H1 (cell line): ENCODE measurements at regions not wholly inside any gene's neighbourhood (a gene's known extent, or its start where the extent isn't known, plus 50 kb on each side); places are given as distances from the start of the nearest gene placed in this dataset.

Source experiments
- CTCF ChIA-PET: fragments of 300-600 bp; sonication (Branson Sonifier 250); formaldehyde crosslinking; loops from one replicate; lab custom pipeline; 2021; ENCODE audit not compliant: partially characterized antibody; lab: Charles Lee
- POLR2A ChIA-PET: fragments of 300-600 bp; sonication (Branson Sonifier 250); formaldehyde crosslinking; loops from one replicate; lab custom pipeline; 2021; ENCODE audit warnings: inconsistent platforms; ENCODE audit not compliant: partially characterized antibody; lab: Charles Lee
- DNase-seq, 2 experiments: peaks; one replicate each; pipeline versions ENCODE4 v3.0.0 to v3.0.0-alpha.2; 2010 to 2022; ENCODE audit warnings: low spot score in 2 of 2, low read depth in 1 of 2, mixed read lengths in 1 of 2
- FAIRE-seq: peaks from 2 replicates; lab custom pipeline; 2011; peaks lifted over from hg19 to GRCh38; lab: Jason Lieb, UNC
- H2AFZ ChIP-seq: 2 replicates; pipeline ENCODE4 v1.8.1; 2012; ENCODE audit warnings: low read length, inconsistent platforms
- H2AK5ac ChIP-seq: 2 replicates; pipeline ENCODE4 v1.6.1; 2013; ENCODE audit warnings: low read depth, low read length
- H2BK120ac ChIP-seq: replicated peaks from 2 replicates; pipeline ENCODE3; 2013; ENCODE audit warnings: low read depth, low read length, inconsistent platforms
- H2BK12ac ChIP-seq: 2 replicates; pipeline ENCODE4 v1.6.1; 2013; ENCODE audit warnings: low read depth, low read length
- H2BK15ac ChIP-seq: 2 replicates; pipeline ENCODE4 v1.6.1; 2013; ENCODE audit warnings: low read length
- H2BK20ac ChIP-seq: 2 replicates; pipeline ENCODE4 v1.6.1; 2013; ENCODE audit warnings: low read length
- H2BK5ac ChIP-seq: 2 replicates; pipeline ENCODE4 v1.6.1; 2013; ENCODE audit warnings: low read depth, low read length
- H3K14ac ChIP-seq: 2 replicates; pipeline ENCODE4 v1.6.1; 2013; ENCODE audit warnings: inconsistent platforms; ENCODE audit not compliant: insufficient read length
- H3K18ac ChIP-seq: 2 replicates; pipeline ENCODE4 v1.6.1; 2013; ENCODE audit warnings: low read length; ENCODE audit errors: extremely low read depth
- H3K23ac ChIP-seq: 2 replicates; pipeline ENCODE4 v1.6.1; 2013; ENCODE audit warnings: inconsistent platforms; ENCODE audit not compliant: insufficient read length
- H3K23me2 ChIP-seq: 2 replicates; pipeline ENCODE4 v1.6.1; 2013; ENCODE audit warnings: low read depth, low read length
- H3K27ac ChIP-seq: 2 replicates; pipeline ENCODE4 v1.6.1; 2011; ENCODE audit warnings: low read depth, low read length, inconsistent platforms
- H3K27me3 ChIP-seq, 4 experiments: replicated peaks in 1 of 4; 1 replicate in 1 of 4; 2 replicates in 3 of 4; pipeline versions ENCODE4 v1.6.1 to v1.8.1; 2011 to 2013; ENCODE audit warnings: low read length in 3 of 4, mild to moderate bottlenecking in 3 of 4, inconsistent platforms in 2 of 4, mixed read lengths in 2 of 4, moderate library complexity in 1 of 4; ENCODE audit not compliant: control insufficient read depth in 3 of 4, insufficient read depth in 3 of 4; ENCODE audit errors: extremely low read depth in 1 of 4
- H3K36me3 ChIP-seq, 4 experiments: 2 replicates each; pipeline versions ENCODE4 v1.6.1 to v1.8.1; 2011 to 2013; ENCODE audit warnings: mild to moderate bottlenecking in 4 of 4, low read length in 3 of 4, moderate library complexity in 2 of 4, control low read depth in 1 of 4, inconsistent platforms in 1 of 4; ENCODE audit not compliant: insufficient read depth in 4 of 4, control insufficient read depth in 2 of 4
- H3K4ac ChIP-seq: replicated peaks from 2 replicates; pipeline ENCODE3; 2013; ENCODE audit warnings: low read length, low read depth, mixed read lengths, inconsistent platforms; ENCODE audit not compliant: insufficient read length
- H3K4me1 ChIP-seq, 4 experiments: replicated peaks in 1 of 4; 1 replicate in 1 of 4; 2 replicates in 3 of 4; pipeline versions ENCODE4 v1.6.1 to v1.8.1; 2011 to 2013; ENCODE audit warnings: low read length in 3 of 4, inconsistent platforms in 2 of 4, mixed read lengths in 1 of 4; ENCODE audit not compliant: insufficient read depth in 4 of 4, control insufficient read depth in 3 of 4
- H3K4me2 ChIP-seq, 2 experiments: 2 replicates each; pipeline versions ENCODE4 v1.6.1 to v1.8.1; 2011 to 2013; ENCODE audit warnings: low read depth in 2 of 2, low read length in 2 of 2, control low read depth in 1 of 2, inconsistent platforms in 1 of 2, mild to moderate bottlenecking in 1 of 2; ENCODE audit not compliant: insufficient read depth in 1 of 2
- H3K4me3 ChIP-seq, 4 experiments: fragments of 200-600, 300-600 bp in 1 of 4; sonication (generic), shearing (Covaris generic), sonication (Bioruptor Twin) in 1 of 4; 2 replicates each; pipeline versions ENCODE4 v1.5.1 to v1.8.1; 2011 to 2016; ENCODE audit warnings: low read length in 4 of 4, low read depth in 3 of 4, control low read depth in 2 of 4, inconsistent platforms in 2 of 4, mild to moderate bottlenecking in 2 of 4, mixed read lengths in 1 of 4, moderate library complexity in 1 of 4; ENCODE audit not compliant: insufficient read depth in 2 of 4; ENCODE audit errors: extremely low read depth in 1 of 4
- H3K56ac ChIP-seq: replicated peaks from 2 replicates; pipeline ENCODE3; 2013; ENCODE audit warnings: low read depth, mild to moderate bottlenecking, mixed read lengths, low read length, inconsistent platforms; ENCODE audit not compliant: insufficient read length
- H3K79me1 ChIP-seq: 2 replicates; pipeline ENCODE4 v1.6.1; 2013; ENCODE audit warnings: low read depth, low read length, control low read depth
- H3K79me2 ChIP-seq, 2 experiments: 2 replicates each; pipeline versions ENCODE4 v1.6.1 to v1.8.1; 2012 to 2013; ENCODE audit warnings: low read length in 2 of 2, mild to moderate bottlenecking in 2 of 2, inconsistent platforms in 1 of 2; ENCODE audit not compliant: insufficient read depth in 2 of 2, control insufficient read depth in 1 of 2
- H3K9ac ChIP-seq, 4 experiments: replicated peaks in 1 of 4; 1 replicate in 1 of 4; 2 replicates in 3 of 4; pipeline versions ENCODE4 v1.6.1 to v1.8.1; 2011 to 2013; ENCODE audit warnings: low read depth in 3 of 4, low read length in 3 of 4, control low read depth in 2 of 4, mild to moderate bottlenecking in 2 of 4, moderate library complexity in 2 of 4, inconsistent platforms in 1 of 4; ENCODE audit errors: extremely low read depth in 1 of 4
- H3K9me3 ChIP-seq, 2 experiments: 2 replicates each; pipeline versions ENCODE4 v1.6.1 to v1.8.1; 2012 to 2013; ENCODE audit warnings: mild to moderate bottlenecking in 2 of 2, moderate library complexity in 2 of 2, control low read depth in 1 of 2, inconsistent platforms in 1 of 2, low read depth in 1 of 2, low read length in 1 of 2, mixed read lengths in 1 of 2; ENCODE audit not compliant: insufficient read depth in 2 of 2
- H4K20me1 ChIP-seq, 2 experiments: replicated peaks in 1 of 2; 2 replicates each; pipeline versions ENCODE3 to v1.8.1; 2011 to 2013; ENCODE audit warnings: inconsistent platforms in 2 of 2, low read length in 2 of 2, mild to moderate bottlenecking in 1 of 2; ENCODE audit not compliant: insufficient read depth in 2 of 2, control insufficient read depth in 1 of 2
- H4K5ac ChIP-seq: 2 replicates; pipeline ENCODE4 v1.6.1; 2013; ENCODE audit warnings: low read length, low read depth, mixed read lengths, inconsistent platforms; ENCODE audit not compliant: insufficient read length
- H4K8ac ChIP-seq: 2 replicates; pipeline ENCODE4 v1.8.0; 2013; ENCODE audit warnings: mild to moderate bottlenecking, moderate library complexity, low read length, inconsistent platforms; ENCODE audit not compliant: insufficient read depth; ENCODE audit errors: extremely low read depth
- H4K91ac ChIP-seq: replicated peaks from 2 replicates; pipeline ENCODE3; 2013; ENCODE audit warnings: low read length, mixed read lengths, inconsistent platforms; ENCODE audit not compliant: insufficient read length
- EZH2 ChIP-seq: fragments of 200-600 bp; sonication (generic); IDR thresholded peaks from 2 replicates; pipeline ENCODE4 v1.7.1; 2012; ENCODE audit warnings: low read depth, mild to moderate bottlenecking, moderate library complexity, low read length, inconsistent platforms; ENCODE audit not compliant: severe bottlenecking
- KDM1A ChIP-seq: fragments of 200-600, 300-600 bp; sonication (generic); IDR thresholded peaks from 2 replicates; pipeline ENCODE4 v1.7.1; 2016; ENCODE audit warnings: mild to moderate bottlenecking, low read length, borderline replicate concordance
- SUZ12 ChIP-seq: fragments of 200-600 bp; sonication (generic); IDR thresholded peaks from 2 replicates; pipeline ENCODE4 v1.6.1; 2012; ENCODE audit warnings: mild to moderate bottlenecking, inconsistent platforms, low read length, moderate library complexity, mixed read lengths
- TAF1 ChIP-seq: IDR thresholded peaks from 2 replicates; pipeline ENCODE4 v1.6.1; 2011; ENCODE audit warnings: mild to moderate bottlenecking, low read depth, low read length
- WGBS, 2 experiments: shearing (Covaris generic) in 1 of 2; methylation state at CpG; one replicate each; pipeline versions ENCODE4 v1.1.6 to v1.1.7; 2013 to 2015; ENCODE audit warnings: low lambda C conversion rate in 2 of 2, mixed read lengths in 2 of 2, inconsistent platforms in 1 of 2, low coverage in 1 of 2, missing lambda C conversion rate in 1 of 2; ENCODE audit not compliant: insufficient replicate concordance in 2 of 2, insufficient coverage in 1 of 2, insufficient read length in 1 of 2; ENCODE audit errors: extremely low coverage in 1 of 2, missing lambda C conversion rate in 1 of 2; 5-methylcytosine and 5-hydroxymethylcytosine counted together

DNA sequence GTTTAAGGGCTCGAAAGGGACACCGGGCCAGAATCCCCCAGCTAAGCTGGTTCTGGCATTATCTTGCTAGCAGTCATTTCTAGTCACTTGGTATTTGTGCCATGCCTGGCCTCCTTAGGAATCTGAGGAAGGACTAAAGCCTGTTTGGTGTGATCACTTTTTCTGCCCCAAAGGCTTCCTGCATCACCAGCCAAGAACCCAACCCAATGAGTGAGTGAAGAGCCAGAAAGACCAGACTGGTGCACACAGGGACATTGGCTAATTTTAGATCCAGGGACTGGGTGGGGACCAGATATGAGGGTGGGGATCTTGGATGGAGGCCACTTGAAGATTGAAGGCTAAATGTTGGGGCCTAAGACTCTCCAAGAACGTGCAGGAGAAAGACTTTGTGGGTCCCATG is 411.9 kb upstream of the TNP1 start:
- H2AK5ac ChIP-seq, result no peak overlapping the region
- no peak overlapping the region for H3K4me2 ChIP-seq
- DNase-seq (no peak), FAIRE-seq (no peak)
- no peak overlapping the region for H3K56ac ChIP-seq
- no peak overlapping the region for H4K91ac ChIP-seq
- no peak for TF ChIP-seq TAF1
- TF ChIP-seq SUZ12, result 0 out of 2 replicates have a peak, but pooled peaks have one; percentile 24
- TF ChIP-seq KDM1A, result no peak
- peak; percentile 20 for TF ChIP-seq EZH2
- H4K5ac ChIP-seq, result no peak overlapping the region
- H2BK20ac ChIP-seq, result no peak overlapping the region
- no peak overlapping the region for H2BK5ac ChIP-seq
- ChIA-PET CTCF (no interaction called here), POLR2A (no interaction called here)
- H3K18ac ChIP-seq, result no peak overlapping the region
- H3K79me1 ChIP-seq, result no peaks in the 10 kb centered on the region
- H2BK15ac ChIP-seq, result no peak overlapping the region
- H3K9ac ChIP-seq, result no peak overlapping the region
- H3K36me3 ChIP-seq, result peaks cover 0 to 19% (median 3%) of the 10 kb centered on the region in 4 experiments; a peak in 3 of 8 replicates
- peaks cover 0 to 6% (median 5%) of the 10 kb centered on the region in 4 experiments; a peak in 5 of 7 replicates for H3K4me1 ChIP-seq
- WGBS, 2 experiments, result 91% methylated on average over 3 of the region's 3 CpGs; no CpG with 5 or more reads in 1 of the 2 experiments
- no peak overlapping the region for H4K8ac ChIP-seq
- H2BK120ac ChIP-seq, result no peak overlapping the region
- no peak overlapping the region for H3K4ac ChIP-seq
- no peak overlapping the region for H2AFZ ChIP-seq
- peaks cover 86 to 99% (median 91%) of the 10 kb centered on the region in 4 experiments for H3K27me3 ChIP-seq
- H3K14ac ChIP-seq, result no peak overlapping the region
- H3K23me2 ChIP-seq, result no peaks in the 10 kb centered on the region
- no peak overlapping the region for H3K4me3 ChIP-seq
- peaks cover 20% of the 10 kb centered on the region in 2 experiments for H3K9me3 ChIP-seq
- H2BK12ac ChIP-seq, result no peak overlapping the region
- no peak overlapping the region for H3K23ac ChIP-seq
- H3K79me2 ChIP-seq, result no peaks in the 10 kb centered on the region
- H4K20me1 ChIP-seq, result peaks cover 14 to 28% of the 10 kb centered on the region in 2 experiments
- no peak overlapping the region for H3K27ac ChIP-seq
